Adrenal gland (tissue), 5 donors: ENCODE measurements at regions not wholly inside any gene's neighbourhood (a gene's known extent, or its start where the extent isn't known, plus 50 kb on each side); places are given as distances from the start of the nearest gene placed in this dataset.

Experiments used
- POLR2A ChIP-seq, 2 donors: fragments of 450-650 bp; IDR thresholded peaks; one replicate each; pipeline ENCODE4 v1.6.1; 2017; ENCODE audit warnings: antibody characterized with exemption in 2 of 2, mild to moderate bottlenecking in 2 of 2, moderate library complexity in 1 of 2
- TF ChIP-seq, protein P1 (sequence below), 6 experiments: fragments of 450-650 bp in 4 of 6; fragments of 200-600 bp in 2 of 6; sonication (generic) in 1 of 6; IDR thresholded peaks; 1 replicate in 5 of 6; 2 replicates in 1 of 6; pipeline versions ENCODE4 v1.5.1 to v1.8.0; 2016 to 2021; ENCODE audit warnings: antibody characterized with exemption in 6 of 6, mild to moderate bottlenecking in 2 of 6, moderate library complexity in 1 of 6
- donor health status: DM: no; HTN: no; CAD: no.

- TF ChIP-seq, protein P1, sequence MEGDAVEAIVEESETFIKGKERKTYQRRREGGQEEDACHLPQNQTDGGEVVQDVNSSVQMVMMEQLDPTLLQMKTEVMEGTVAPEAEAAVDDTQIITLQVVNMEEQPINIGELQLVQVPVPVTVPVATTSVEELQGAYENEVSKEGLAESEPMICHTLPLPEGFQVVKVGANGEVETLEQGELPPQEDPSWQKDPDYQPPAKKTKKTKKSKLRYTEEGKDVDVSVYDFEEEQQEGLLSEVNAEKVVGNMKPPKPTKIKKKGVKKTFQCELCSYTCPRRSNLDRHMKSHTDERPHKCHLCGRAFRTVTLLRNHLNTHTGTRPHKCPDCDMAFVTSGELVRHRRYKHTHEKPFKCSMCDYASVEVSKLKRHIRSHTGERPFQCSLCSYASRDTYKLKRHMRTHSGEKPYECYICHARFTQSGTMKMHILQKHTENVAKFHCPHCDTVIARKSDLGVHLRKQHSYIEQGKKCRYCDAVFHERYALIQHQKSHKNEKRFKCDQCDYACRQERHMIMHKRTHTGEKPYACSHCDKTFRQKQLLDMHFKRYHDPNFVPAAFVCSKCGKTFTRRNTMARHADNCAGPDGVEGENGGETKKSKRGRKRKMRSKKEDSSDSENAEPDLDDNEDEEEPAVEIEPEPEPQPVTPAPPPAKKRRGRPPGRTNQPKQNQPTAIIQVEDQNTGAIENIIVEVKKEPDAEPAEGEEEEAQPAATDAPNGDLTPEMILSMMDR (IDR thresholded peaks at IDR 0.05), result no peak
- TF ChIP-seq POLR2A (IDR thresholded peaks at IDR 0.05), result no peak
Measured at GRCh38 chr10:36220151-36220550, 578.1 kb upstream of the FZD8 start.
